ENCODE measurements at regions not wholly inside any gene's neighbourhood (a gene's known extent, or its start where the extent isn't known, plus 50 kb on each side); places are given as distances from the start of the nearest gene placed in this dataset.

DNA sequence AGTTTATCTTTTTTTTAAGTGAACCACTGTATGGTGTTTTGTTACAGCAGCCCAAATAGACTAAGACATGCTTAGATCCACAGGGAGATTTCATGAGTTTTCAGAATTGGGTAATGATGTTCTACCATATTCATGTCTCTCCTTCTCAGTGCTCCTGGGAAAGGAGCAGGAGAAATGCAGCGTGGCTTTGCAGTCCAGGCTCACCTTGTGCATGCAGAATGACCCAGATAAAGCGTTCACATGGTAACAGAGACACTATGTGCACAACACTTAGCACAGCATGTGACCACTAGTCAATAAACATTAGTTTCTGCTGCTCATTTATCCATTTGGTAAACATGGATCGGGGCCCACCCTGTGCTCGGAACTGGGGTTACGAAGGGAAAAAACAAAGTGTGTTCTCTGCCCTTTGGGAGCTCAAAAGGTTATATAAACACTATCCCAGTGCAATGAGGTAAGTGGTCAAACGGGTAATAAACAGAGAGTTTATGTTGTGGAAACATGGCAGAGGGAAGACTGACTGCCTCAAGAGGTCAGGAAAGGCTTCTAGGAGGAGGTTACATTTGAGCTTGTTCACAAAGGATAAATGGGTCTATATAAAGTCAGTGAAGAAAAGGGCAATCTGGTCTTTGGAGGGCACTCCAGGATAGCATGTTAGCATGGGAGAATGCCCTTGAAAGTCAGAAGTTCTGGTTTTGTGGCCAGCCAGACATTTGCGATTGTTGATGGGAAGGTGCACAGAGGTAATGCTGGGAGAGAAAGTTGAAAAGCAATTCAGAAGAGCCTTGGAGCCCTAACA is 299.2 kb downstream of the TDRD15 start:
- TF ChIP-seq, protein P1, sequence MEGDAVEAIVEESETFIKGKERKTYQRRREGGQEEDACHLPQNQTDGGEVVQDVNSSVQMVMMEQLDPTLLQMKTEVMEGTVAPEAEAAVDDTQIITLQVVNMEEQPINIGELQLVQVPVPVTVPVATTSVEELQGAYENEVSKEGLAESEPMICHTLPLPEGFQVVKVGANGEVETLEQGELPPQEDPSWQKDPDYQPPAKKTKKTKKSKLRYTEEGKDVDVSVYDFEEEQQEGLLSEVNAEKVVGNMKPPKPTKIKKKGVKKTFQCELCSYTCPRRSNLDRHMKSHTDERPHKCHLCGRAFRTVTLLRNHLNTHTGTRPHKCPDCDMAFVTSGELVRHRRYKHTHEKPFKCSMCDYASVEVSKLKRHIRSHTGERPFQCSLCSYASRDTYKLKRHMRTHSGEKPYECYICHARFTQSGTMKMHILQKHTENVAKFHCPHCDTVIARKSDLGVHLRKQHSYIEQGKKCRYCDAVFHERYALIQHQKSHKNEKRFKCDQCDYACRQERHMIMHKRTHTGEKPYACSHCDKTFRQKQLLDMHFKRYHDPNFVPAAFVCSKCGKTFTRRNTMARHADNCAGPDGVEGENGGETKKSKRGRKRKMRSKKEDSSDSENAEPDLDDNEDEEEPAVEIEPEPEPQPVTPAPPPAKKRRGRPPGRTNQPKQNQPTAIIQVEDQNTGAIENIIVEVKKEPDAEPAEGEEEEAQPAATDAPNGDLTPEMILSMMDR (conservative IDR thresholded peaks at IDR 0.05; ENCODE audit: low read depth, low read length), result no peak
- DNase-seq (ENCODE audit: low read depth), result no peak

DNA sequence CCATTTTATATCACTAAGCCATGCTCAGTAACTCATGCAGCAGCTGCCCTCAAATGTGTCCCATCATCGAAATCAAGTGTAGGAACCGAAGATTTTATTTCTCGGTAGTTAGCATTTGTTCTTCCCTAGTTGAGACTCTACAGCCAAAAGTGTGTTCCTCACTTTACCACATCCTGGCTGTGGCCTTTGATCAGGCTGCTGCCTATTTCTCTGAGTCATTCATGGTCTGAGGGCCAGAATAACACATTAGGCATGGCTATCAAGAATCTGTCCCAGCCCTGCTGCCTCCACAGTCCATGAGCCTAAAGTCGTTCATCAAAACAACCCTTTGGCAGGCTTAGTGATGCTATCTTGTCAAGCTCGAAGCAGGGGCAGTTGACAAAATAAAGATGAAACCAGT is 300.1 kb downstream of the TDRD15 start:
- H3K4me3 ChIP-seq (ENCODE audit: low read length), result no peak overlapping the region
- TF ChIP-seq, protein P1 (conservative IDR thresholded peaks at IDR 0.05; ENCODE audit: low read depth, low read length), result no peak
- DNase-seq (ENCODE audit: low read depth), result no peak

More for the DNA sequence above, 299.2 kb downstream of the TDRD15 start:
- H3K4me3 ChIP-seq (ENCODE audit: low read length), result no peak overlapping the region

DNA sequence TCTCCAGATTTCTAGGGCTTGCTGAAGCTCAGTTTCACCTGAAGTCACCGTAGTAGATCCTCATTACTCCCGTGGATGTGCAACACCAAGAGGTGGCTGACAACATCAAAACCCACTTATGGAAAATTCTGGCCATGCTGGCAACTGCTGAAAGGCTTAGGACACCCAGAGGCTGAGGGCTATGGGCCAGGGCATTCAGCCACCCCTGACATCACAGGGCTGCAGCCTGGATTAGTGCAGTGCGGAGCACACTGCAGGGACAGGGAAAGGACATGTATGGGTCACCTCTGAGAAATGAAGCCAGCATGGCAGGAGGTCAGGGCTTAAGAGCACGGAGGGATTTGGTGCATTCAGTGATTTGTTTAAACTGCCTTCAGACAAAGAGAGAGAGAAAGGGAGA is 300.6 kb downstream of the TDRD15 start:
- no peak overlapping the region for H3K4me3 ChIP-seq (ENCODE audit: low read length)
- DNase-seq (ENCODE audit: low read depth), result no peak
- TF ChIP-seq, protein P1 (conservative IDR thresholded peaks at IDR 0.05; ENCODE audit: low read depth, low read length), result no peak

DNA sequence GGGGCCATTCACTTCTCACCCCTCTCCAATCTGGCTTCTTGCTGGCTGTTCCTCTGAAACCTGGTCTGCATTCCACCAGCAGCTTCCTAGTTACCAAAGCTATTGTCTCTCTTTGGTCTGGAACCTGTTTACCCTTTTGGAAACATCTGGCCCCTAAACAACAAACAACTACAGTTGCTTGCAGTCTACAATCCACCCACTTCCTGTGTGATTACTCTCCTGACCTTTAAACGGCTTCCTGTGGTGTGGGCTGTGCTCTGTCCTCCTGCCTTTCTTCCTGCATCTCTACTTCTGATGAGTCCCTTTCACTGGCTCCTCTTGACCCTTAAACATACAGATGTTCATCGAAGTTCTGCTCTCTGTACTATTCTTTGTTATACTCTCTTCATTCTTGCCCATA is 303.8 kb downstream of the TDRD15 start:
- no peak overlapping the region for H3K4me3 ChIP-seq (ENCODE audit: low read length)
- TF ChIP-seq, protein P1 (conservative IDR thresholded peaks at IDR 0.05; ENCODE audit: low read depth, low read length), result no peak
- no peak for DNase-seq (ENCODE audit: low read depth)

DNA sequence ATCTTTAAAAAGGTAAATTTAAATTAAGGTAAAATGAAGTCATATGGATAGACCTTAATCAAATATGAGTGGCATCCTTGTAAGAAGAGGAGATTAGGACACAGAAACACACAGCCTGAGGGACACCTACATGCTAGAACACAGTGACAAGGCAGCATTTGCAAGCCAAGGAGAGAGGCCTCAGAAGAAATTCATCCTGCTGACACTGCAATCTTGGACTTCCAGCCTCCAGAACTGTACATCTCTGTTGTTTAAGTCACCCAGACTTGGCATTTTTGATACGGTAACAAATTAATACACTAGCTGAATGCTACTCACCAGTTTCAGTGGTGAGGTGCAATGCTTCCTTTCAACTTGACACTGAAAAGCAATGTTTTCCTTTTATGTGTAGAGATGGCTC is 305.0 kb downstream of the TDRD15 start:
- H3K4me3 ChIP-seq (ENCODE audit: low read length), result no peak overlapping the region
- no peak for DNase-seq (ENCODE audit: low read depth)
- TF ChIP-seq, protein P1 (conservative IDR thresholded peaks at IDR 0.05; ENCODE audit: low read depth, low read length), result no peak

DNA sequence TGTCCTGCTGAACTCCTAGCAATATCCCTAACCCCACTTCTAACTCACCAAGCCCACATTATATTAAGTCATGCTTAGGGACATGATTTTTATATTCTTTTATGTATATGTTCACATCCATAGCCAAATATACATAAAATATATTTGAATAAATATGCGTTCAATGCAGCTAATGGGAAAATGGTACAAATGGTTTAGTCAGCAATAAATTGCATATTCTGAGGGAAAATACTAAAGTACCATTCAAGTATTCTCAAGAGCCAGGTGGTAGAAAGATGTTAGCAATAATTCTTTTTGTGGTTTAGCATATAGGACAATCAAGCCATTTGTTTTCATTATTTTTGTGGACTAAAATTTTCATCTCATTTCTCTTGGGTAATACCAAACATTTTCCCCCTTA is 306.0 kb downstream of the TDRD15 start:
- no peak overlapping the region for H3K4me3 ChIP-seq (ENCODE audit: low read length)
- DNase-seq (ENCODE audit: low read depth), result no peak
- TF ChIP-seq, protein P1 (conservative IDR thresholded peaks at IDR 0.05; ENCODE audit: low read depth, low read length), result no peak

DNA sequence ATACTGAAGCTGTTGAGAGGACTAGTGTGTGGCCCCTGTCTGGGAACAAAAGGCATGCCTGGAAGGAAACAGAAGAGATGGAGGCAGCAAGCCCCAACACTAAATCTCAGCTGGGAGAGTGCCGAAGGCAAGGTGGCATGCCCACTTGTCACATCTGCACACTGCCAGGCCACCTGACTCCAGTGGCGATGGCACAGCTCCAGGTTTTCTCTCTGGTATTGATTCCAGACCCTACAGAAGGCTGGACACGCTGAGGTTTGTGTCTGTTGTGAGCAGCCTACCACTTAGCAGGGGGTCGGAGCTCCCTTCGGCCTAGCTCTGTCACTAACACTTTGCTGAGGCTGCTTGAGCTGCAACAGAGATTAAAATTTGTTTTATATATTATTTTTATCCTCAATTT is 307.3 kb downstream of the TDRD15 start:
- no peak for DNase-seq (ENCODE audit: low read depth)
- H3K4me3 ChIP-seq (ENCODE audit: low read length), result no peak overlapping the region
- TF ChIP-seq, protein P1 (conservative IDR thresholded peaks at IDR 0.05; ENCODE audit: low read depth, low read length), result no peak

All from retinal pigment epithelial cell (primary cell).